ENCODE measurements at regions not wholly inside any gene's neighbourhood (a gene's known extent, or its start where the extent isn't known, plus 50 kb on each side); places are given as distances from the start of the nearest gene placed in this dataset.

GRCh38 chr11:112516755-112517154 lies 256.1 kb upstream of the PLET1 start:
- ChIA-PET POLR2A (no interaction called here), CTCF (no interaction called here)
- Histone ChIP-seq H3K4me1 (ENCODE audit: control insufficient read depth in 2 of 2, insufficient read depth in 2 of 2, low read length in 2 of 2) (no peaks in the 10 kb centered on the region), H3K36me3 (ENCODE audit: control insufficient read depth in 2 of 3, insufficient read depth in 3 of 3, low read length in 3 of 3) (no peaks in the 10 kb centered on the region), H3K27ac (ENCODE audit: low read depth, low read length) (no peak overlapping the region), H3K27me3 (ENCODE audit: control insufficient read depth in 2 of 2, insufficient read depth in 2 of 2, low read length in 2 of 2) (no peaks in the 10 kb centered on the region), H3K9me3 (ENCODE audit: control insufficient read depth in 2 of 3, low read length in 3 of 3) (no peaks in the 10 kb centered on the region), H3K4me3 (ENCODE audit: low read length) (no peak overlapping the region)
- ATAC-seq: no peak
- H3K9me3 Mint-ChIP-seq: peaks cover 0 to 4% (median 0%) of the 10 kb centered on the region in 11 donors
- peaks cover 0 to 27% (median 2%) of the 10 kb centered on the region in 5 donors for H3K27me3 Mint-ChIP-seq
- peaks cover 0 to 4% (median 0%) of the 10 kb centered on the region in 5 donors for H3K36me3 Mint-ChIP-seq
- peaks cover 4 to 15% (median 5%) of the 10 kb centered on the region in 7 donors for H3K4me1 Mint-ChIP-seq
- no peak overlapping the region for H3K4me3 Mint-ChIP-seq
- no peak overlapping the region for H3K27ac Mint-ChIP-seq
- DNase-seq: no peak
- intact Hi-C loops (cut with micrococcal nuclease): no loop called here

GRCh38 chr11:112518371-112518770 lies 257.7 kb upstream of the PLET1 start:
- ATAC-seq (no peak), DNase-seq (no peak)
- Mint-ChIP-seq H3K36me3 (no peaks in the 10 kb centered on the region), H3K4me3 (no peak overlapping the region), H3K9me3 (peaks cover 0 to 4% (median 0%) of the 10 kb centered on the region in 11 donors), H3K4me1 (peaks cover 4 to 15% (median 8%) of the 10 kb centered on the region in 7 donors), H3K27ac (no peak overlapping the region), H3K27me3 (peaks cover 0 to 27% (median 2%) of the 10 kb centered on the region in 5 donors)
- intact Hi-C loops (cut with micrococcal nuclease): no loop called here
- H3K9me3 ChIP-seq (ENCODE audit: control insufficient read depth in 2 of 3, low read length in 3 of 3): no peaks in the 10 kb centered on the region
- ChIA-PET POLR2A (interaction anchor here (0.7 kb wide), 1 partner anchor 389 kb away, joined by 5 read pairs; no protein-coding TSS in a partner anchor), CTCF (interaction anchor here (0.6 kb wide), 1 partner anchor 10 kb away, joined by 4 read pairs; no protein-coding TSS in a partner anchor)
- H3K4me1 ChIP-seq (ENCODE audit: control insufficient read depth in 2 of 2, insufficient read depth in 2 of 2, low read length in 2 of 2): no peaks in the 10 kb centered on the region
- no peaks in the 10 kb centered on the region for H3K27me3 ChIP-seq (ENCODE audit: control insufficient read depth in 2 of 2, insufficient read depth in 2 of 2, low read length in 2 of 2)
- H3K4me3 ChIP-seq (ENCODE audit: low read length): no peak overlapping the region
- no peak overlapping the region for H3K27ac ChIP-seq (ENCODE audit: low read depth, low read length)
- H3K36me3 ChIP-seq (ENCODE audit: control insufficient read depth in 2 of 3, insufficient read depth in 3 of 3, low read length in 3 of 3): no peaks in the 10 kb centered on the region

DNA sequence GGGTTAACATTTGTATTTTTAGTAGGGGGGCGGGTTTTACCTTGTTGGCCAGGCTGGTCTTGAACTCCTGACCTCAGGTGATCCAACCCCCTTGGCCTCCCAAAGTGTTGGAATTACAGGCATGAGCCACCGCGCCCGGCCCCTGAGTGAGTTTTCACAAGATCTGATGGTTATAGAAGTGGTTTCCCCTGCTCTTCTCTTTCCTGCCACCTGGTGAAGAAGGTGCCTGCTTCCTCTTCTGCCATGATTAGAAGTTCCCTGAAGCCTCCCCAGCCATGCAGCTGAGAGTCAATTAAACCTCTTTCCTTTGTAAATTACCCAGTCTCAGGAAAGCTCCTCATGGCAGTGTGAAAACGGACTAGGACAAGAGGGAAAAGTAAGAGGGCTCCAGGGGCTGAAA lies 259.1 kb upstream of the PLET1 start:
- intact Hi-C loops (cut with micrococcal nuclease): no loop called here
- Histone ChIP-seq H3K4me3 (ENCODE audit: low read length) (no peak overlapping the region), H3K27ac (ENCODE audit: low read depth, low read length) (no peak overlapping the region), H3K36me3 (ENCODE audit: control insufficient read depth in 2 of 3, insufficient read depth in 3 of 3, low read length in 3 of 3) (no peaks in the 10 kb centered on the region), H3K9me3 (ENCODE audit: control insufficient read depth in 2 of 3, low read length in 3 of 3) (no peaks in the 10 kb centered on the region), H3K27me3 (ENCODE audit: control insufficient read depth in 2 of 2, insufficient read depth in 2 of 2, low read length in 2 of 2) (no peaks in the 10 kb centered on the region), H3K4me1 (ENCODE audit: control insufficient read depth in 2 of 2, insufficient read depth in 2 of 2, low read length in 2 of 2) (no peaks in the 10 kb centered on the region)
- Mint-ChIP-seq H3K27me3 (peaks cover 0 to 23% (median 0%) of the 10 kb centered on the region in 5 donors), H3K9me3 (peaks cover 0 to 4% (median 0%) of the 10 kb centered on the region in 11 donors), H3K27ac (no peak overlapping the region), H3K36me3 (no peaks in the 10 kb centered on the region), H3K4me1 (peaks cover 4 to 20% (median 8%) of the 10 kb centered on the region in 7 donors), H3K4me3 (peak overlapping the region in 1 of 10 donors; percentile 9)
- ChIA-PET CTCF (no interaction called here), POLR2A (no interaction called here)
- DNase-seq (no peak), ATAC-seq (no peak)

GRCh38 chr11:112520354-112520753 lies 259.7 kb upstream of the PLET1 start:
- no peaks in the 10 kb centered on the region for H3K36me3 Mint-ChIP-seq
- POLR2A ChIA-PET: no interaction called here
- H3K4me1 Mint-ChIP-seq: peaks cover 4 to 24% (median 8%) of the 10 kb centered on the region in 7 donors
- H3K27ac Mint-ChIP-seq: no peak overlapping the region
- intact Hi-C loops (cut with micrococcal nuclease): no loop called here
- DNase-seq: no peak
- no peak for ATAC-seq
- H3K4me3 Mint-ChIP-seq: no peak overlapping the region
- H3K27me3 Mint-ChIP-seq: peaks cover 0 to 23% (median 0%) of the 10 kb centered on the region in 5 donors
- no peaks in the 10 kb centered on the region for H3K36me3 ChIP-seq (ENCODE audit: control insufficient read depth in 2 of 3, insufficient read depth in 3 of 3, low read length in 3 of 3)
- H3K27me3 ChIP-seq (ENCODE audit: control insufficient read depth in 2 of 2, insufficient read depth in 2 of 2, low read length in 2 of 2): no peaks in the 10 kb centered on the region
- H3K27ac ChIP-seq (ENCODE audit: low read depth, low read length): no peak overlapping the region
- CTCF ChIA-PET: interaction anchor here (0.6 kb wide), 1 partner anchor 232 kb away, joined by 4 read pairs; no protein-coding TSS in a partner anchor
- H3K4me3 ChIP-seq (ENCODE audit: low read length): no peak overlapping the region
- no peaks in the 10 kb centered on the region for H3K9me3 ChIP-seq (ENCODE audit: control insufficient read depth in 2 of 3, low read length in 3 of 3)
- H3K4me1 ChIP-seq (ENCODE audit: control insufficient read depth in 2 of 2, insufficient read depth in 2 of 2, low read length in 2 of 2): no peaks in the 10 kb centered on the region
- H3K9me3 Mint-ChIP-seq: peaks cover 0 to 4% (median 0%) of the 10 kb centered on the region in 11 donors

GRCh38 chr11:112522536-112522935 lies 261.9 kb upstream of the PLET1 start:
- intact Hi-C loops (cut with micrococcal nuclease): no loop called here
- Histone ChIP-seq H3K27ac (ENCODE audit: low read depth, low read length) (no peak overlapping the region), H3K9me3 (ENCODE audit: control insufficient read depth in 2 of 3, low read length in 3 of 3) (no peaks in the 10 kb centered on the region), H3K36me3 (ENCODE audit: control insufficient read depth in 2 of 3, insufficient read depth in 3 of 3, low read length in 3 of 3) (no peaks in the 10 kb centered on the region), H3K4me1 (ENCODE audit: control insufficient read depth in 2 of 2, insufficient read depth in 2 of 2, low read length in 2 of 2) (no peaks in the 10 kb centered on the region), H3K27me3 (ENCODE audit: control insufficient read depth in 2 of 2, insufficient read depth in 2 of 2, low read length in 2 of 2) (no peaks in the 10 kb centered on the region), H3K4me3 (ENCODE audit: low read length) (no peak overlapping the region)
- DNase-seq (no peak), ATAC-seq (no peak)
- Mint-ChIP-seq H3K4me3 (no peak overlapping the region), H3K27me3 (peaks cover 0 to 18% (median 0%) of the 10 kb centered on the region in 5 donors), H3K9me3 (peaks cover 0 to 4% (median 0%) of the 10 kb centered on the region in 11 donors), H3K4me1 (peaks cover 0 to 34% (median 3%) of the 10 kb centered on the region in 7 donors), H3K27ac (no peak overlapping the region), H3K36me3 (no peaks in the 10 kb centered on the region)
- ChIA-PET CTCF (no interaction called here), POLR2A (no interaction called here)

DNA sequence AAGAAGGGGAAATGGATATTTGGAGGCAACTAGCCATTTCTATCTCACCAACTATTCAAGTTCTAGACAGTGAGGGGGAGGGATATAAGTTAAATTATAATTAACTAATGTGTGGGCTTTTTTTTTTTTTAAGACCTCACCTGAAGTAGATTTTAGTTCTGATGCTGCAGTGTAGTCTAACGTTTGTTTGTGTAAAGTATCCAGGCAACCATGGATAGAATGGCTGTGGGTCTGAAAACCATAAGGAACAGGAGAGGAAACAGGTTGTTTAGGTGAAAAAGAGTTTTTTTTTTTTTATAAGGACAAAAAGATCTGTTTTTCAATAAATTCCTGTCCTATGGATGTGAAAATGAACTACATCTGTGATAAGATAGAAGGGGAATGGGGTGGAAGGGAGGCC lies 262.4 kb upstream of the PLET1 start:
- Histone ChIP-seq H3K36me3 (ENCODE audit: control insufficient read depth in 2 of 3, insufficient read depth in 3 of 3, low read length in 3 of 3) (no peaks in the 10 kb centered on the region), H3K27me3 (ENCODE audit: control insufficient read depth in 2 of 2, insufficient read depth in 2 of 2, low read length in 2 of 2) (no peaks in the 10 kb centered on the region), H3K4me1 (ENCODE audit: control insufficient read depth in 2 of 2, insufficient read depth in 2 of 2, low read length in 2 of 2) (no peaks in the 10 kb centered on the region), H3K27ac (ENCODE audit: low read depth, low read length) (no peak overlapping the region), H3K4me3 (ENCODE audit: low read length) (no peak overlapping the region), H3K9me3 (ENCODE audit: control insufficient read depth in 2 of 3, low read length in 3 of 3) (no peaks in the 10 kb centered on the region)
- H3K27me3 Mint-ChIP-seq: peaks cover 0 to 18% (median 0%) of the 10 kb centered on the region in 5 donors
- H3K9me3 Mint-ChIP-seq: peaks cover 0 to 4% (median 0%) of the 10 kb centered on the region in 11 donors
- CTCF ChIA-PET: no interaction called here
- DNase-seq (no peak), ATAC-seq (no peak)
- H3K36me3 Mint-ChIP-seq: no peaks in the 10 kb centered on the region
- POLR2A ChIA-PET: no interaction called here
- H3K27ac Mint-ChIP-seq: no peak overlapping the region
- H3K4me1 Mint-ChIP-seq: peaks cover 0 to 34% (median 3%) of the 10 kb centered on the region in 7 donors
- no peak overlapping the region for H3K4me3 Mint-ChIP-seq
- intact Hi-C loops (cut with micrococcal nuclease): no loop called here

GRCh38 chr11:112523477-112523876 lies 262.8 kb upstream of the PLET1 start:
- H3K4me3 Mint-ChIP-seq: no peak overlapping the region
- ATAC-seq: no peak
- no peaks in the 10 kb centered on the region for H3K4me1 ChIP-seq (ENCODE audit: control insufficient read depth in 2 of 2, insufficient read depth in 2 of 2, low read length in 2 of 2)
- DNase-seq: no peak
- no peaks in the 10 kb centered on the region for H3K36me3 Mint-ChIP-seq
- peaks cover 0 to 13% (median under 1%) of the 10 kb centered on the region in 5 donors for H3K27me3 Mint-ChIP-seq
- H3K9me3 Mint-ChIP-seq: peaks cover 0 to 2% (median 0%) of the 10 kb centered on the region in 11 donors
- no peaks in the 10 kb centered on the region for H3K9me3 ChIP-seq (ENCODE audit: control insufficient read depth in 2 of 3, low read length in 3 of 3)
- H3K36me3 ChIP-seq (ENCODE audit: control insufficient read depth in 2 of 3, insufficient read depth in 3 of 3, low read length in 3 of 3): no peaks in the 10 kb centered on the region
- POLR2A ChIA-PET: no interaction called here
- peaks cover 0 to 30% (median 3%) of the 10 kb centered on the region in 7 donors for H3K4me1 Mint-ChIP-seq
- H3K27ac ChIP-seq (ENCODE audit: low read depth, low read length): no peak overlapping the region
- H3K4me3 ChIP-seq (ENCODE audit: low read length): no peak overlapping the region
- no peak overlapping the region for H3K27ac Mint-ChIP-seq
- intact Hi-C loops (cut with micrococcal nuclease): no loop called here
- H3K27me3 ChIP-seq (ENCODE audit: control insufficient read depth in 2 of 2, insufficient read depth in 2 of 2, low read length in 2 of 2): no peaks in the 10 kb centered on the region
- CTCF ChIA-PET: no interaction called here
